ENCODE measurements at regions not wholly inside any gene's neighbourhood (a gene's known extent, or its start where the extent isn't known, plus 50 kb on each side); places are given as distances from the start of the nearest gene placed in this dataset.

DNA sequence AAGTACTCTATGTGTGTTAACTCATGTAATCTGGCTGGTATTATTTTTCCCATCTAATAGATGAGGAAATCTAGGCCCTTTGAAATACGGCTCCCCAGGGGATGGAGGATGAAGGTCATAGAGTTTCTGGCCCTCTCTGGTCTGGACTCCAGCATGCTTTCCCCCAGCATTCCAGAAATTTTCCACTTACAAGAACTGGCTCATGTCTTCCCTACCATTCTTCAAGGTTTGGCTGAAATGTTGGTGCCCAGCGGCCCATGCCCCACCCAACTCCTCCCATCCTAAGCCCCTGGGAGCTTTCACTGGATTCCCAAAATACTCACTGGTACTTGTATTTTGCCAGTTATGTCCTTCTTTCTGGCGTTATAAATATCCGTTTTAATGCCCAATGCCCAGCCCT lies 237.5 kb upstream of the NLRP1 start:
- no peak for FAIRE-seq

DNA sequence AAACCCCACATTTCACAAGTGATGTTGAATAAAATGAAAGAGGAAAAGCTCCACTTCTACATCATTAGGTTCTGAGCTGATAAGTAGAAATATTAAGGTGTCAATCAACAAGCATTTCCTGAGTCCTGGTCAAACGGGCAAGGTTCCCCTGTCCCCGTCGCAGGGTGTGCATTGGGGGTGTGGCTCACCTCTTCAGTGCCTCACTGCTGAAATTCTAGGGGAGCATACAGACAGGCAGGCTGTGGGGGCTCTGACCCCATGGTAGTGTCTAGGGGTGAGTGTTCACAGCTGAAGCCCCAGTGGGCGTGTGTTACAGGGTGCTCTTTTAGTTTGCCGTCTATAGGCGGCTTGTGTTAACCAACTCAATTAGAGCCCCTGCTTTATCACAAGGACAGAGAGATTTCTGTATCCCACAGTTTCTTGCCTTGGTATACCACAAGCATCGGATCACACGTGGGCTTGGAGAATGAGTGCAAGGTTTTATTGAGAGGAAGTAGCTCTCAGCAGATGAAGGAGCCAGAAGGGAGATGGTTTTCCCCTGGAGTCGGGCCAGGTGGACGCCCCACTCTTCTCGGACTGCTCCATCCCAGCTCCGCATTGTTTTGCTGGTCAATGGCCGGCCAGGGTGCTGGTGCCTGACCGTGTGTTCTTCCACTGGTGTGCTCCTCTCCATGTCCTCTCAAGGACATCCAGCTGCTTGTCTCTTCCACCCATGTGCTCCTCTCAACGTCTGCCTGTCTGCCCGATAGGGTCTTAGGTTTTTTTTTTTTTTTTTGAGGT lies 238.2 kb upstream of the NLRP1 start:
- FAIRE-seq: no peak

DNA sequence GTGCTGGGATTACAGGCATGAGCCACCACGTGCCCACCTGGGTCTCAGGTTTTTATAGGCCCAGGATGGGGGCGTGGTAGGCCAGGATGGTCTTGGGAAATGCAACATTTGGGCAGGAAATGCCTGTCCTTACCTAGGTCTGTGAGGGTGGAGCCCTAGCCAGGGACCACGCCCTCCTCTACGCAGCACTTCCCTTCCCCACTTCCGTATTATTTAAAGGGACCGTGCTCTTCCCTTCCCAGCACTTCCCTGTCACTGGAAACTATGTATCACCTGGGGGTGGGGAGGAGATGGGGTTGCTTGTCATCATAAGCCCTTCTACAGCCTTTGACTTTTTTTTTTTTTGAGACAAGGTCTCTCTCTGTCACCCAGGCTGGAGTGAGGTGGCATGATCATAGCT lies 238.9 kb upstream of the NLRP1 start:
- FAIRE-seq: no peak

- FAIRE-seq: no peak
These were observed 241.5 kb upstream of the NLRP1 start for GRCh38 chr17:5825717-5826330.

DNA sequence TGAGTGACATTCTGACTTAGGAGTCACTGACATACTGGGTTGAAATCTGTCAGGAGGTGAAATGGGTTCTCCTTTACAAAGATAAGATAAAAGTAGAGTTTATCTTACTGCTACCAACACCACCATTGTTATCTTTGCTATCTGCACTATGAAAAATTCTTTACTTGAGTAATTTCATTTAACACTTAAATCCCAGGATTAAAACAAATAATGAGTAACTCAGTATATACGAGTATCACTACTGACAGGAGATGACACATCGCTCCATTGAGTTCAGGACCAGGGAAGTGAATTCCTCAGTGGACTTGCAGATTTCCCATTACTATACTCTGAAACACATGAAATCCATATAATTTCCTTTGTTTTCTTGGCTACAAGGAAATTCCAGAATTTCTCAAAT lies 242.1 kb upstream of the NLRP1 start:
- FAIRE-seq: no peak

- no peak for FAIRE-seq
These were observed 239.3 kb upstream of the WSCD1 start for GRCh38 chr17:5830921-5831320.

GRCh38 chr17:5832886-5833285 lies 237.3 kb upstream of the WSCD1 start:
- FAIRE-seq: no peak

DNA sequence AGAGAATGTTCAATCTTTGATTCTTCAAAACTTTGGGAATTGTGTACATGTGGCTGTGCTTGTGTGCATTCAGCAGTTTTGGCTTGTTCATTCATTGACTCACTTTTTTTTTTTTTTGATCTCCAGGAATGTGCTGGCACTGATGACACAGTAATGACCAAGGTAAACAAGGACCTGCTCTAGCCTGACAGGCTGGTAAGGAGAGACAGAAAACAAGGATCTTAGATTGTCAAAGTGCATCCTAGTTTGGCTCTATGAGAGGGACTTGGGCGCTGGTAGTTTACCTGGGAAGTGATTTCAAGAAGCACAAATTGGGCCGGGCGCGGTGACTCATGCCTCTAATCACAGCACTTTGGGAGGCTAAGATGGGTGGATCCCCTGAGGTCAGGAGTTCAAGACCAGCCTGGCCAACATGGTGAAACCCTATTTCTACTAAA lies 233.1 kb upstream of the WSCD1 start:
- FAIRE-seq: no peak

GRCh38 chr17:5838661-5839300 lies 231.4 kb upstream of the WSCD1 start:
- no peak for FAIRE-seq

- peak; percentile 95 for FAIRE-seq
These were observed 229.2 kb upstream of the WSCD1 start for GRCh38 chr17:5840811-5841446.

- no peak for FAIRE-seq
These were observed 228.3 kb upstream of the WSCD1 start for GRCh38 chr17:5841862-5842261.

DNA sequence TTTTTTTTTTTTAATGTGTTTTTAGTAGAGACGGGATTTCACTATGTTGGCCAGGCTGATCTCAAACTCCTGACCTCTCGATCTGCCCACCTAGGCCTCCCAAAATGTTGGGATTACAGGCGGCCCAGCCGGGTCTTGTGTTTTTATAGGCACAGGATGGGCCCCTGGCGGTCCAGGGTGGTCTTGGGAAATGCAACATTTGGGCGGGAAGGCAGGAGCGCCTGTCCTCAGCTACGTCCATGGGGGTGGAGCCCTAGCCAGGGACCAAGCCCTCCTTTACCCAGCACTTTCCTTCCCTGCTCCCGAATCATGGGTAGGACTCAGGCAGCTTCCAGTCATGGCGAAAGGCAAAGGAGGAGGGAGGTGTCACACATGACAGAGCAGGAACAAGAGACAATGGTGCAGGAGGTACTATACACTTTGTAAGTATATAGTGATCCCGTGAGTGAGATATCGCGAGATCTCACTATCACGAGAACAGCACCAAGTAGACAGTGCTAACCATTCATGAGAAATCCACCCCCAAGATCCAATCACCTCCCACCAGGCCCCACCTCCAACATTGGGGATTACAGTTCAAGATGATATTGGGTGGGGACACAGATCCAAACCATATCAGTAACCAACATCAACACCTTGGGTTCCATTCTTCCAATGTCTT lies 226.7 kb upstream of the WSCD1 start:
- no peak for FAIRE-seq

DNA sequence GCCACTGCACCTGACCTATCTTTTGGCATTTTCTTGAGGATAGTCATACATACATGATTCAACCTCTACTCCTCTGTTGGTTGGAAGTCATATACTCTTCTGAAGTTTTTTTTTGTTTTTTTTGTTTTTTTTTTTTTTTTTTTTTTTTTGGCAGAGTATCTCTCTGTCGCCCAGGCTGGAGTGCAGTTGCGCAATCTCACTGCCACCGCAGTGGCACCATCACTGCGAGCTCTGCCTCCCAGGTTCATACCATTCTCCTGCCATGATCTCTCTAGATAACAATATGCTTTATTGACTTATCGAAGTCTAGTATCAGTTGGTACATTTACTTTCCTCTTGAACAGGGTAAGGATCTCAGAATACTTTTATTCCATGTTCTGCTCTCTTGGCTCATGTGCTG lies 224.2 kb upstream of the WSCD1 start:
- FAIRE-seq: no peak

GRCh38 chr17:5854871-5855554 lies 215.2 kb upstream of the WSCD1 start:
- no peak for FAIRE-seq

GRCh38 chr17:5861246-5861645 lies 208.9 kb upstream of the WSCD1 start:
- no peak for FAIRE-seq

DNA sequence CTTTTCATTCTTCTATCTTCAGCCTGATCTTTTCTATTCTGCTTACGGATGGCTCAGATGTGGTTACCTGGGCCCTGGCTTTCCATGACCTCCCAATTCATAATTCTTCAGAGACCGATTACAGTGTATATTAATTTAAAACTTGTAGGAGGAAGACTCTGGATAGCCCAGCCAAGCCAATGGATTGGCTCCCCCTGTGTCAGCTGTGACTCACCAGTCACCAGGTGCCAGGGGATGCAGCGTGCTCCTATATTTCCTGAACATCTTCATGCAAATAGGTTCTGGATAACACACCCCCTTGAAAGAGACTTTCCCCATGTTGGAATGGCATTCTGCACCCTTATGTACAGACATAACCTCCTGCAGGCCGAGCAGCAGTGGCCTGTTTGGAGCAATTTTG lies 208.3 kb upstream of the WSCD1 start:
- FAIRE-seq: no peak

DNA sequence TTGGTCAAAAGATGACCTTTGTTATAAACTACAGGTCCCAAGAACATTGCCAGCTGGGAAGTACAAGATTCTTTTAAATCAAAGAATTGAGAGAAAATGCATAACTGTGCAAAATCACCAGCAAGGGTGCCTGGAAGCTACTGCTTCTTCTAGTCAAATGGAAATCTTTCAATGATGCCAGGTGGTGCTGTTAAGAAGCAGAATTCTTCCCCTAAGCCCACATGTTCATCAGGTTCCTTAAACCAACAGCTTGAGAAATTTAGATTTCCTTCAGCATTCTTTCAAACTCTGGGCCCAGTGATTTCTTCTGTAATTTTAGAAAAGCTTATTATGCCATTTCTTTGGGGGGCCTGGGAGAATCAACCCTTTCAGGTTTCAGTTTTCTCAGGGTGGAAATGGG lies 207.8 kb upstream of the WSCD1 start:
- no peak for FAIRE-seq

DNA sequence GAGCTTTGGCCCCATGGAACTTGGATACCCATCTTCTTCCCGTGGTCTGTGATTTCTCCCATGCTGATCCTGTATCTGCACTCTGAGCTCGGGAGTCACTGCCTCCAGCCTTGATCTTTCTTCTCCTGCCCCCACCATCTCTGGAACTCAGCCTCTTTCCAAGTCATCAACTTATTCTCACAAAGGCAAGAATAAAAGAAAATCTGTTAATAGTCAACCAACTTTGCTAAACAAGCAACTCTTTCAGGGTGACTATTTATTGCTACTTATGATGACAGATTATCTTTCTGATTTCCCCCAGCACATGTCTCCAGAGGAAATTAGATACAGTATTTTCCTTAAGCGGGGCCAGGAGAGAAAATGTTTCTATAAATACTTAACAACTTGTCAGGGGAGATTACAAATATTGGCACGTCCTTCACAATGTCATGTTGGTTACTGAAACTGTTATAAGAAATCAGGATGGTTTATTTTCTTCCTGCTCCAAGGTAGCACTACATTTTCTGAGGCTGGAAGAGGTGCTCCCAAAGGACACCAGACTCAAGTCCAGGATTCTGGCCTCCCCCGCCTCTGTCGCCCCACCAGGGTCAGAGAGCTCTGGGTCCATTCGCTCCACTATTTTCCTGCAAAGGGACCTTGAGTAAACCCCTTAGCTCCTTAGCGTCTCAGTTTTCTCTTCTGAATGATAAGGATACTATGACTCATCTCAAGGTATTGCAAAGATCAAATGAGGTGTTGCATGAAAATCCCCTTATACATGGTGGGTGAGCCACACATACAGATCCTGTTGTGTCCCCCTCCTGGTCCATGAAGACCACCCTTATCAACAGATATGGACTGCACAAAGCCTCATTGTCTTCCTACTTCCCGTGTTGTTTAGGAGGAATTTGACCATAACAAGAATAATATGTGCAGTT lies 205.2 kb upstream of the WSCD1 start:
- no peak for FAIRE-seq

DNA sequence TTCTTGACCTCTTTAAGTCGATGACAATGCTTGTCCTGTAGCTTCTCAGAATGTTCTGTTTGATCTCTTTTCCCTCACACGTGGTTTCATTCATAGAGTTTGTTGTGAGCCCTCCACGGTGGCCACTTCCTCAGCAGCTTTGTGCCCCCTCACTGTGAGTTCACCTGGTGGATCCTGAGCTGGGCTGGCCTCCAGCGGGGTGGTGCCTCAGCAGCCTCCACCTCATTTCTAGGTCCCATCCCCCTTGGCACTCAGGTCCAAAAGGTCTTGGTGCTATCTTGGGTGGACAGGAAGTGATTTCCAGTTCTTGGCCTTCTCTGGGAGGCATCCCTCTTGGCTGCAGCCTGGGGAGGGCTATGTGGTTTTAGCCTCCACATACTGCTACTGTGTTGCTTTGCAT lies 203.2 kb upstream of the WSCD1 start:
- no peak for FAIRE-seq

DNA sequence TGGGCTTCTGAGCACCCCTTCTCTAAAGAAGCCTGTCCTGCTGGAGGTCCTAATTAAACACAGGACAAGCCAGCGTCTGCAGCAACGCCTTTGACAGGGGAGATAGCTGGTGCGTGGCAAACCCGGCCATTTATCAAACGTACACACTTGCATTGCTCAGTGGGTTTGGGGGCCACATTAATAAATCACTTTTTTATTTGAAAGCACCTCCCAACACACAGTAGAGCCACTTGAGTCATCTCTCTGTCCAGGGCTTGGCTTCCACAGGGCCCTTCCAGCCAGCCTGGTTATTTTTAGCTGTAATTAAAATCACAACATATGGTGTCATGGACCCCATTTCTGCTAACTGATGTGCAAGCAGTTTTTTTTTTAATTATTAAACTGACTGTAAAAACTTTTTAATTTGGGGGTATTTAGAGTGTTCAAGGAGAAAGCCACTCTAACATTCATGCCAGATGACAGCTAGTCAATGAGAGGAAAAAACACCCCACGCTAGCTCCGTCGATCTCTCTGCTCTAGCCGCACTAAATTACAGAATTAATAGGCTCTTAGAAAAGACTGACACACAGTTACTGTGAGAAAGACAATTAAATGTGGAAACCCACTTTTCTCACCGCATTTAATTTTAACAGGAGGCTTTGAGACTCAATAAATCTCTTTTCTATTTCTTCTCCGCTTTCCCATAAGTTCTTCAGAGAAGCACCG lies 201.0 kb upstream of the WSCD1 start:
- FAIRE-seq: no peak
